ENCODE measurements at regions not wholly inside any gene's neighbourhood (a gene's known extent, or its start where the extent isn't known, plus 50 kb on each side); places are given as distances from the start of the nearest gene placed in this dataset.

GRCh38 chr12:19740472-19741131, 301.3 kb downstream of the AEBP2 start:
- no peak overlapping the region for H3K4me2 ChIP-seq (ENCODE audit: low read length)
- ChIA-PET POLR2A (no interaction called here), CTCF (ENCODE audit: unreplicated experiment) (no interaction called here)
- no peak overlapping the region for H2AFZ ChIP-seq (ENCODE audit: low read length)
- TF ChIP-seq EZH2phosphoT487 (IDR thresholded peaks at IDR 0.05; ENCODE audit: borderline replicate concordance, low read depth, low read length): no peak
- no peak for TF ChIP-seq CTCF (conservative IDR thresholded peaks at IDR 0.05; ENCODE audit: low read length)
- no peaks in the 10 kb centered on the region for H4K20me1 ChIP-seq (ENCODE audit: insufficient read depth, low read length)
- H3K36me3 ChIP-seq (ENCODE audit: insufficient read depth, low read length): no peaks in the 10 kb centered on the region
- no peak for DNase-seq (ENCODE audit: low spot score)
- no peaks in the 10 kb centered on the region for H3K9me2 ChIP-seq (ENCODE audit: insufficient read depth, low read length)
- no peak overlapping the region for H3K4me3 ChIP-seq (ENCODE audit: low read depth, low read length, poor library complexity, severe bottlenecking)
- no peak overlapping the region for H3K27ac ChIP-seq (ENCODE audit: low read depth, low read length, poor library complexity, severe bottlenecking)
- BruUV-seq (replicated peaks): no TSS peak
- intact Hi-C loops (cut with micrococcal nuclease; ENCODE audit: unreplicated experiment): loop anchor here (5.0 kb wide), 1 partner anchor 637 kb away; no protein-coding TSS in a partner anchor
- H3K79me2 ChIP-seq (ENCODE audit: insufficient read depth, low read depth, low read length): no peaks in the 10 kb centered on the region
- no peaks in the 10 kb centered on the region for H3K4me1 ChIP-seq (ENCODE audit: insufficient read depth, low read length, poor library complexity, severe bottlenecking)
- H3K9me3 ChIP-seq (ENCODE audit: low read length): no peaks in the 10 kb centered on the region

DNA sequence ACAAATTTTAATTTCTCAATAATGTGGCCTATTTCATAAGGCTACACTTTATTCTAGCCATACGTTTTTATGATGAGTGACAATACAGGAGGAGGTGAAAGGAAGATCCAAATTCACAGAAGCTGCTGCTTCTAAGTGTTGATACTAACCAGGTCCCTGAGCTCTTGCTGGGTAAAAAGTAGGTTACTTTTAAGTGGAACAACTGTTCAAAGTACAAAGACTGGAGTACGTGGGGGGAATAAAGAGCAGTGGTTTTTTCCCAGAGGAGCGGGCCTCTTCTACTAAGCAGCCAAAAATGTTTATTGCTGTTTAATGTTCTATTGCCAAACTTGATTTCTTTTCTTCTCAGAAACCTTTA, 301.8 kb downstream of the AEBP2 start:
- TF ChIP-seq CTCF (conservative IDR thresholded peaks at IDR 0.05; ENCODE audit: low read length): no peak
- TF ChIP-seq EZH2phosphoT487 (IDR thresholded peaks at IDR 0.05; ENCODE audit: borderline replicate concordance, low read depth, low read length): no peak
- H3K4me3 ChIP-seq (ENCODE audit: low read depth, low read length, poor library complexity, severe bottlenecking): no peak overlapping the region
- no peak for DNase-seq (ENCODE audit: low spot score)
- no peaks in the 10 kb centered on the region for H3K79me2 ChIP-seq (ENCODE audit: insufficient read depth, low read depth, low read length)
- H3K36me3 ChIP-seq (ENCODE audit: insufficient read depth, low read length): no peaks in the 10 kb centered on the region
- H3K9me2 ChIP-seq (ENCODE audit: insufficient read depth, low read length): no peaks in the 10 kb centered on the region
- no peaks in the 10 kb centered on the region for H4K20me1 ChIP-seq (ENCODE audit: insufficient read depth, low read length)
- ChIA-PET POLR2A (interaction anchor here (1.2 kb wide), 1 partner anchor 756 kb away, joined by 3 read pairs; no protein-coding TSS in a partner anchor), CTCF (ENCODE audit: unreplicated experiment) (no interaction called here)
- H3K4me2 ChIP-seq (ENCODE audit: low read length): no peak overlapping the region
- H3K27ac ChIP-seq (ENCODE audit: low read depth, low read length, poor library complexity, severe bottlenecking): no peak overlapping the region
- intact Hi-C loops (cut with micrococcal nuclease; ENCODE audit: unreplicated experiment): loop anchor here (5.0 kb wide), 1 partner anchor 636 kb away; no protein-coding TSS in a partner anchor
- no peaks in the 10 kb centered on the region for H3K9me3 ChIP-seq (ENCODE audit: low read length)
- no peak overlapping the region for H2AFZ ChIP-seq (ENCODE audit: low read length)
- no TSS peak for BruUV-seq (replicated peaks)
- H3K4me1 ChIP-seq (ENCODE audit: insufficient read depth, low read length, poor library complexity, severe bottlenecking): no peaks in the 10 kb centered on the region

DNA sequence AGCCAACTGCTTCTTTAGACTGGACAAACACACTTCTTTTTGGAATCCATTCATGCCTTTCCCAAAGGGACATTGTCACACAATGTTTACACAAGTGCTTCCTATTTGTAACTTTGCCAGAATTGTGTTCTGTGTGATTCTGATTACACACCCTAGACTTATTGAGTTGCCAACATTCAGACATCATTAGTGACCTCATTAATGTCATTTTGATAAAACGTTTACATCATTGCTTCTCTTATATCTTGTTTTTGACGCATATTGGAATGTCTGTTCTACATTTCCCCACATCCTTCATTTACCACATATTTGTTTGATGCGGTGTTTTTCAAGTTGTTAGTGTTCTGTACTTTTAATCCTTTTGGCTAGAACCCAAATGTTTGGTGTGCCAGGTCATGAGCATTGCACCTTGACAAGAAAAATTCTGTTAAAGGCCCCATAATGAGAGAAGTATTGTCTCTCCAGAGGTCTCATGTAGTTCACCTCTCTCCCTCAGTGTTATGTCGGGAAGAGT, 305.5 kb downstream of the AEBP2 start:
- no peak for DNase-seq (ENCODE audit: low spot score)
- Histone ChIP-seq H4K20me1 (ENCODE audit: insufficient read depth, low read length) (no peaks in the 10 kb centered on the region), H3K4me3 (ENCODE audit: low read depth, low read length, poor library complexity, severe bottlenecking) (no peak overlapping the region), H3K36me3 (ENCODE audit: insufficient read depth, low read length) (no peaks in the 10 kb centered on the region), H3K9me2 (ENCODE audit: insufficient read depth, low read length) (no peaks in the 10 kb centered on the region), H3K4me1 (ENCODE audit: insufficient read depth, low read length, poor library complexity, severe bottlenecking) (no peaks in the 10 kb centered on the region), H2AFZ (ENCODE audit: low read length) (no peak overlapping the region), H3K9me3 (ENCODE audit: low read length) (no peaks in the 10 kb centered on the region), H3K27ac (ENCODE audit: low read depth, low read length, poor library complexity, severe bottlenecking) (no peak overlapping the region), H3K4me2 (ENCODE audit: low read length) (no peak overlapping the region), H3K79me2 (ENCODE audit: insufficient read depth, low read depth, low read length) (no peaks in the 10 kb centered on the region)
- BruUV-seq (replicated peaks): no TSS peak
- intact Hi-C loops (cut with micrococcal nuclease; ENCODE audit: unreplicated experiment): loop anchor here (5.0 kb wide), 1 partner anchor 633 kb away; no protein-coding TSS in a partner anchor
- no peak for TF ChIP-seq CTCF (conservative IDR thresholded peaks at IDR 0.05; ENCODE audit: low read length)
- no peak for TF ChIP-seq EZH2phosphoT487 (IDR thresholded peaks at IDR 0.05; ENCODE audit: borderline replicate concordance, low read depth, low read length)
- POLR2A ChIA-PET: no interaction called here
- CTCF ChIA-PET (ENCODE audit: unreplicated experiment): no interaction called here
